H54 (cell line): ENCODE measurements at regions not wholly inside any gene's neighbourhood (a gene's known extent, or its start where the extent isn't known, plus 50 kb on each side); places are given as distances from the start of the nearest gene placed in this dataset.
"Not testable (repeated sequence)": the region's sequence is repeated elsewhere in the genome, so short reads cannot be mapped to it uniquely, and the experiment has no call there.

Experiments
- DNase-seq: peaks from one replicate; pipeline ENCODE4 v3.0.0; 2011; ENCODE audit warnings: low spot score, mixed read lengths; ENCODE audit not compliant: insufficient read length
- FAIRE-seq: peaks from 3 replicates; lab custom pipeline; 2011; peaks lifted over from hg19 to GRCh38; lab: Jason Lieb, UNC
- POLR2A ChIP-seq: IDR thresholded peaks from 2 replicates; pipeline ENCODE4 v1.6.1; 2011; ENCODE audit warnings: low read depth, mild to moderate bottlenecking, low read length

- DNase-seq (no peak), FAIRE-seq (no peak)
- no peak for TF ChIP-seq POLR2A
These were observed 175.0 kb upstream of the SYT10 start for GRCh38 chr12:33614630-33615029.

GRCh38 chr12:33617218-33617617, 177.6 kb upstream of the SYT10 start:
- FAIRE-seq (no peak), DNase-seq (no peak)
- TF ChIP-seq POLR2A, result no peak

- no peak for FAIRE-seq
- no peak for DNase-seq
- TF ChIP-seq POLR2A, result no peak
These were observed 188.5 kb upstream of the SYT10 start for GRCh38 chr12:33628087-33628486.

GRCh38 chr12:33634544-33634943, 194.9 kb upstream of the SYT10 start:
- no peak for TF ChIP-seq POLR2A
- FAIRE-seq (no peak), DNase-seq (no peak)

- not testable (repeated sequence) for FAIRE-seq, DNase-seq
These were observed 197.3 kb upstream of the SYT10 start for GRCh38 chr12:33636930-33637329.

GRCh38 chr12:33639975-33640374, 200.4 kb upstream of the SYT10 start:
- DNase-seq (no peak), FAIRE-seq (no peak)
- TF ChIP-seq POLR2A, result no peak

- TF ChIP-seq POLR2A, result no peak
- FAIRE-seq (no peak), DNase-seq (no peak)
These were observed 210.4 kb upstream of the SYT10 start for GRCh38 chr12:33649992-33650391.

GRCh38 chr12:33650832-33651231, 211.2 kb upstream of the SYT10 start:
- no peak for TF ChIP-seq POLR2A
- DNase-seq (no peak), FAIRE-seq (no peak)

GRCh38 chr12:33653362-33653761, 213.7 kb upstream of the SYT10 start:
- FAIRE-seq (no peak), DNase-seq (no peak)
- TF ChIP-seq POLR2A, result no peak

- no peak for TF ChIP-seq POLR2A
- DNase-seq (no peak), FAIRE-seq (no peak)
These were observed 214.7 kb upstream of the SYT10 start for GRCh38 chr12:33654313-33654712.

GRCh38 chr12:33663000-33663654, 223.5 kb upstream of the SYT10 start:
- no peak for FAIRE-seq
- no peak for DNase-seq
- no peak for TF ChIP-seq POLR2A

- DNase-seq (no peak), FAIRE-seq (no peak)
- no peak for TF ChIP-seq POLR2A
These were observed 229.7 kb upstream of the SYT10 start for GRCh38 chr12:33669349-33669748.

- DNase-seq (no peak), FAIRE-seq (no peak)
- TF ChIP-seq POLR2A, result no peak
These were observed 230.7 kb upstream of the SYT10 start for GRCh38 chr12:33670284-33670683.

GRCh38 chr12:33671676-33672075, 232.1 kb upstream of the SYT10 start:
- no peak for TF ChIP-seq POLR2A
- FAIRE-seq (no peak), DNase-seq (no peak)

GRCh38 chr12:33672836-33673577, 233.4 kb upstream of the SYT10 start:
- TF ChIP-seq POLR2A, result no peak
- FAIRE-seq (no peak), DNase-seq (no peak)
